NCI-H345 treated with DMSO at 0.1 percent for 48 hours (cell line): ENCODE measurements at regions not wholly inside any gene's neighbourhood (a gene's known extent, or its start where the extent isn't known, plus 50 kb on each side); places are given as distances from the start of the nearest gene placed in this dataset.
A peak's percentile ranks its signal among the peaks of the same experiment; 100 is the strongest.
"Not testable (repeated sequence)": the region's sequence is repeated elsewhere in the genome, so short reads cannot be mapped to it uniquely, and the experiment has no call there.

Experiments used
- DNase-seq: peaks from one replicate; lab custom pipeline; 2025; ENCODE audit not compliant: unreplicated experiment; lab: John Stamatoyannopoulos, UW

GRCh38 chr14:28635816-28636215, 130.8 kb upstream of the FOXG1 start:
- DNase-seq = not testable (repeated sequence)

GRCh38 chr14:28641189-28641588, 125.4 kb upstream of the FOXG1 start:
- DNase-seq = not testable (repeated sequence)

- no peak for DNase-seq
Observed at GRCh38 chr14:28651148-28651547, 115.4 kb upstream of the FOXG1 start.

- peak; percentile 34 for DNase-seq
Observed at GRCh38 chr14:28652782-28653181, 113.8 kb upstream of the FOXG1 start.

- no peak for DNase-seq
Observed at GRCh38 chr14:28653521-28653920, 113.1 kb upstream of the FOXG1 start.

- DNase-seq = peak; percentile 15
Observed at GRCh38 chr14:28656704-28657255, 109.8 kb upstream of the FOXG1 start.

GRCh38 chr14:28661171-28661772, 105.3 kb upstream of the FOXG1 start:
- DNase-seq = no peak

- DNase-seq = no peak
Observed at GRCh38 chr14:28666961-28667360, 99.6 kb upstream of the FOXG1 start.

GRCh38 chr14:28671425-28671824, 95.2 kb upstream of the FOXG1 start:
- no peak for DNase-seq

- DNase-seq = no peak
Observed at GRCh38 chr14:28673056-28673455, 93.5 kb upstream of the FOXG1 start.

GRCh38 chr14:28676479-28676878, 90.1 kb upstream of the FOXG1 start:
- no peak for DNase-seq

- no peak for DNase-seq
Observed at GRCh38 chr14:28677381-28677780, 89.2 kb upstream of the FOXG1 start.

GRCh38 chr14:28678887-28679286, 87.7 kb upstream of the FOXG1 start:
- DNase-seq = peak; percentile 7

- no peak for DNase-seq
Observed at GRCh38 chr14:28681681-28682080, 84.9 kb upstream of the FOXG1 start.

GRCh38 chr14:28690029-28690692, 76.4 kb upstream of the FOXG1 start:
- peak; percentile 57 for DNase-seq

GRCh38 chr14:28695109-28695508, 71.5 kb upstream of the FOXG1 start:
- DNase-seq = no peak

GRCh38 chr14:28701733-28702132, 64.9 kb upstream of the FOXG1 start:
- DNase-seq = no peak

- DNase-seq = no peak
Observed at GRCh38 chr14:28703482-28703881, 63.1 kb upstream of the FOXG1 start.

- no peak for DNase-seq
Observed at GRCh38 chr14:28704153-28704552, 62.4 kb upstream of the FOXG1 start.

- no peak for DNase-seq
Observed at GRCh38 chr14:28707814-28708213, 58.8 kb upstream of the FOXG1 start.

GRCh38 chr14:28709571-28710305, 56.8 kb upstream of the FOXG1 start:
- DNase-seq = no peak
